ENCODE measurements at regions not wholly inside any gene's neighbourhood (a gene's known extent, or its start where the extent isn't known, plus 50 kb on each side); places are given as distances from the start of the nearest gene placed in this dataset.

DNA sequence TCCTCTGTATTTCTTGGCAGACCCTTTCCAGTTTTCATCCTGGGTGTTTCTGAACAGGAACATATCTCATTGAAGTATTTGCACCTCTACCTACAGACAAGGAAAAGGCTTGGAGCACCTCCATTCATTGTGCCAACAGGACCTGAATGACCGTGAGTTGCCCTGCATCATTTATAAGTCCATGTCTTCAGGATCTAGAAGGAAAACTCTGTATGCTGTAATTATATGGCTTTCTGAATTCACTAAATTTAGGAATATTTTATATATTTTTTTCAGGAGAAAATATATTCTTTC lies 402.3 kb upstream of the SLC14A2 start:
- no peak for DNase-seq (ENCODE audit: extremely low read depth in 1 of 11, low read depth in 9 of 11, low spot score in 4 of 11)

- DNase-seq (ENCODE audit: extremely low read depth in 1 of 11, low read depth in 9 of 11, low spot score in 4 of 11) = no peak
Measured at GRCh38 chr18:45218436-45218835, 396.8 kb upstream of the SLC14A2 start.

DNA sequence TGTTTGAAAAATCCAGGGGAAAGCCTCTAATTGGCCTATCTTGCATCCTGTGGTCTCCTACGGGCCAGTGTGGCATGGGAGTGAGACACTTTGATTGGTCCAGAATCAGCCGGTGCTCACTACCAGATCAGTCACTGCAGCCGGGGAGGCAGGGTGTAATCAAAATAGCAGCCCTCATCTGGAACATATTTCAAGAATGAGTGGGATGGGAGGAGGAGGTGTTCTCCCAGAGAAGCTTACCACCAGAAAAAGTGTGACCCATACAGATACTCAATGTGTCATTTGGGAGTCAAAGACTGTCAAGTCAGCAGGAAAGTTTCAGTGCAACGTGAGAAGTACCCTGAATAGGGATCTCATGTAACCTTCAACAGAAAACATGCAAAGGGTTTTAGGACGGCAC lies 393.9 kb upstream of the SLC14A2 start:
- no peak for DNase-seq (ENCODE audit: extremely low read depth in 1 of 11, low read depth in 9 of 11, low spot score in 4 of 11)

GRCh38 chr18:45222180-45222579 lies 393.1 kb upstream of the SLC14A2 start:
- DNase-seq (ENCODE audit: extremely low read depth in 1 of 11, low read depth in 9 of 11, low spot score in 4 of 11) = peak in 3 of 11 donors; percentile 10 to 18 (median 11)

DNA sequence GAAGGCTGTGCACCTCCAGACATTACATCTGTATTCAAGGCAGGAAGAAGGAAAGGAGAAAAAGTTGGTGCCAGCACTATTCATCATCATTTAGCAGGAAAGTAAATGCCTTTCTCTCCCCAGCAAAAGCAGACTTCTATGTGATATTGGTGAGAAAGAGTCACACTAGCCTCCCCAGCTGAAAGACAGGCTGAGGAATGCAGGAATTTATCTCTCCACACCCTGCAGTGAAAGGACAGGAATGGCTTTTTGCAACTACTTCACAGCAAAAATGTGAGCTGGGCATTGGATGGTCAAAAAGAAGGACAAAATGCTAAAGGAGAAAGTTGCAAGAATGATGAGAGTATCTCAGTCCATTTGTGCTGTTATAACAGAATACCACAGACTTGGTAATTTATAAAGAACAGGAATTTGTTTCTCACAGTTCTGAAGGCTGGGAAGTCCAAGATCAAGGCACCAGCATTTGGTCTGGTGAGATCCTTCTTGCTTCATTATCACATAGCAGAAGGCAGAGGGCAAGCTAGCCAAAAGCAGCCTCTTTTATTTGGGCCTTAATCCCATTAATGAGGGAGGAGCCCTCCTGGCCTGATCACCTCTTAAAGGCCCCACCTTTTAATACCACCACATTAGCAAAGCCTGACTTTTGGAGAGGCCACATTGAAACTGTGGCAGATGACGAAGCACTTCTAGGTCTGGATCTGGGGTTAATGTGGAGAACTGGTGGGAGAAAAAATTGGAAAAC lies 388.1 kb upstream of the SLC14A2 start:
- no peak for DNase-seq (ENCODE audit: extremely low read depth in 1 of 11, low read depth in 9 of 11, low spot score in 4 of 11)

DNA sequence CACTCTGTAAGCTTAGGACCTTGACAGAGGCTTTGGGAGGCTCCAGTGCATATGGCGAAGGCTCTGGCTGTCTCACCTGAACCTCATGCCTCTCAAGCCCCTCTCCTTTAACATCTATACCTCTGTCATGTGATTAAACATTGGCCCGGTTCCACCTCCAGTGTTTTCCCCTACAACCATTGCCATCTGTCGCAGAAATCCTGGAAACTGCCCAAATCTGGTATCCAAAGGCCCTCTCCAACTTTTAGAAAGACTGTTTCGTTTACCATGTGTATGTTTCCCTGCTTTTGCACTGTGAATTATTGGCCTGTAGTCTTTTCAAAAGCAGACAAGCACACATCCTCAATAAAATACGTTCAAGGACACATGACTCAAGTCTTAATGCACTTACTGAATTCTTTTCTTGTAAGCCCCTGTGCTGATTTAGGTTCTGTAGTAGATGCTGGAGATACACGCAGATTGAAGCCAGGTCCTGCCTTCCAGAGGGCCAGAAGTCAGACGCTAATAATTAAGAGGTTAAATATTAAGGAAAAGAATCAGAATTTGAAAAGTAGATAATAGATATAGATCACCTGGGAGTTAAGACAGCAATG lies 386.4 kb upstream of the SLC14A2 start:
- no peak for DNase-seq (ENCODE audit: extremely low read depth in 1 of 11, low read depth in 9 of 11, low spot score in 4 of 11)

- DNase-seq (ENCODE audit: extremely low read depth in 1 of 11, low read depth in 9 of 11, low spot score in 4 of 11) = no peak
Measured at GRCh38 chr18:45231617-45232016, 383.7 kb upstream of the SLC14A2 start.

DNA sequence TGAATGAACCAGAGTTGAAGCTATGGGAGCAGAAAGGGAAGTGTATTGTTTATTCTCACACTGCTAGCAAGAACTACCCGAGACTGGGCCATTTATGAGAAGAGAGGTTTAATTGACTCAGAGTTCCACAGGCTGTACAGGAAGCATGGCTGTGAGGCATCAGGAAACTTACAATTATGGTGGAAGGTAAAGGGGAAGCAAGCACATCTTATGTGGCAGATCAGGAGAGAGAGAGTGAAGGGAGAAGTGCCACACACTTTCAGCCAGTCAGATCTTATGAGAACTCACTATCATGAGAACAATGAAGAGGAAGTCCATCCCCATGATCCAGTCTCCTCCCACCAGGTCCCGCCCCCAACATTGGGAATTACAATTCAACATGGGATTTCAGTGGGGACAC lies 383.2 kb upstream of the SLC14A2 start:
- no peak for DNase-seq (ENCODE audit: extremely low read depth in 1 of 11, low read depth in 9 of 11, low spot score in 4 of 11)

DNA sequence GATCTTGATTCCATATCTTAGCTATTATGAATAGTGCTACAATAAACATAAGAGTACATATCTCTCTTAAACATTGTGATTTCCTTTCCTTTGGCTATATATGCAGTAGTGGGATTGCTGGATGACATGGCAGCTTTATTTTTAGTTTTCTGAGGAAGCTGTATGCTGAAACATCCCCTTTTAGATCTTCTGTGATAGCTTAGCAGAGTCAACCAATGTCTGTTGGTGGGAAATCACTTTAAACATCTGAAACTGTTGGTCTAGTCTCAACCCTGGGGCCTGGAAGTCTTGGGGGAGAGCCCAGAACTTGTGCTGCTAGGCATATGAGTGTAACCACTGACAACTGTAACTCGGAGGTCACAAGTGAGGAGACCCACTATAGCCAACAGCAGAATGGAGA lies 378.6 kb upstream of the SLC14A2 start:
- no peak for DNase-seq (ENCODE audit: extremely low read depth in 1 of 11, low read depth in 9 of 11, low spot score in 4 of 11)

DNA sequence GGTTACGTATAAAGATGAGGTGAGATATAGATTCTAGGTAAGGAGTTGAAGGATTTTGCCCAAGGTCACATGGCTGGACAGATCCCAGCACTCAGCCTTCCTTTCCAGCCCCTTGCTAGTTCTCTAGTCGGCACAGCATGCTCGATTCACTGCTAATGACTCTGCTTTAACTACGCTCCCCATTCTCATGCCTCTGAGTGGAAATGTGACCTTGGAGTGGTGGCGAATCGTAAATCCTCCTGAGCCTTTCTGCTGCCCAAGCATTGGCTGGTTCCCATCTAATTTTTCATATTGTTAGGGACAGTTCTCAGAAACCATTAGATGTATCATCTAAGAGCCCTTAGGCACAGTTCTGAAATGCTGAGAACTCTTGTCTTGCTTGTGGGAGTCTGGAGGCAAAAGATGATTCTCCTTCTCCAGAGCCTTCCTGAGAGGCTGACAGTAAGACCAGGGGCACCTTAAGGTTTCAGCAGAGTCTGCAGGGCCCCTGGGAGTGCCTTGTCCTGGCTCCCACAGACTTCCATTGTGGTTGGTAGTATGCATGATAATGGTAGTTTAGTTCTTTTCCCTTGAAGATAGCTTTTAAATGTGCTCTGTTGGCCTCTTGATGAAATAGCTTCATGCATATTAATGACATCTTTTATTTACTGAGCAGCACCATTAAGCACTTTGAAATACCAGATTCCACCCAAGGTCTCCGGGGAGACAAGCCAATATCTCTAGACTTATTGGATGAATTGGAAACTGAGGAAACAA lies 377.8 kb upstream of the SLC14A2 start:
- no peak for DNase-seq (ENCODE audit: extremely low read depth in 1 of 11, low read depth in 9 of 11, low spot score in 4 of 11)

- DNase-seq (ENCODE audit: extremely low read depth in 1 of 11, low read depth in 9 of 11, low spot score in 4 of 11) = no peak
Measured at GRCh38 chr18:45241271-45241670, 374.0 kb upstream of the SLC14A2 start.

DNA sequence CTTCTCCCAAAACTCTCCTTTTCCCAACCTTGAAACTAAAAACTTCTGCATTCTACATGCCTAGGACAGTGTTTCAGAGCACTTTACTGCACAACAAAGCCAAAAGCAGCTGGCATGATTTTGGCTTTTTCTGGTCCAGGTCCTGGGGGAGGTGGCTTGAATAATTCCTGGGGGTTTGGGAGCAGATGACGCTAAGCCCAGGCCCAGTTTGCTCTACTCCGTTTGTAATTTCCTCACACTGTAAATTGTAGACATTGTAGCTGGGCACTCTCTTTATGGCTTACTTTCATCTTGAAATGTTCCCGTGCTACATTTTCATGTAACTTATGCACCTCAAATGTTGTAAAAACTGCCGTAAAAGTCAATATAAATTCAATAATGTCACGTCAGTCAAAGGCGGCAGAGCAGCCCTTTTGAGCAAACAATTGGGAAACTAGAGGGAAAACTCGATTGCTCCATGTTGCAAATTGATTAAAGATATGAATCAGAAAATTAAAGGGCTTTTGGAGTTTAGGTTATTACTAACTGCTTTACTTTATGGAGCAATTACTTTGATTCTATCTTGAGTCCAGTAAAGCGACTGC lies 373.2 kb upstream of the SLC14A2 start:
- DNase-seq (ENCODE audit: extremely low read depth in 1 of 11, low read depth in 9 of 11, low spot score in 4 of 11) = no peak

DNA sequence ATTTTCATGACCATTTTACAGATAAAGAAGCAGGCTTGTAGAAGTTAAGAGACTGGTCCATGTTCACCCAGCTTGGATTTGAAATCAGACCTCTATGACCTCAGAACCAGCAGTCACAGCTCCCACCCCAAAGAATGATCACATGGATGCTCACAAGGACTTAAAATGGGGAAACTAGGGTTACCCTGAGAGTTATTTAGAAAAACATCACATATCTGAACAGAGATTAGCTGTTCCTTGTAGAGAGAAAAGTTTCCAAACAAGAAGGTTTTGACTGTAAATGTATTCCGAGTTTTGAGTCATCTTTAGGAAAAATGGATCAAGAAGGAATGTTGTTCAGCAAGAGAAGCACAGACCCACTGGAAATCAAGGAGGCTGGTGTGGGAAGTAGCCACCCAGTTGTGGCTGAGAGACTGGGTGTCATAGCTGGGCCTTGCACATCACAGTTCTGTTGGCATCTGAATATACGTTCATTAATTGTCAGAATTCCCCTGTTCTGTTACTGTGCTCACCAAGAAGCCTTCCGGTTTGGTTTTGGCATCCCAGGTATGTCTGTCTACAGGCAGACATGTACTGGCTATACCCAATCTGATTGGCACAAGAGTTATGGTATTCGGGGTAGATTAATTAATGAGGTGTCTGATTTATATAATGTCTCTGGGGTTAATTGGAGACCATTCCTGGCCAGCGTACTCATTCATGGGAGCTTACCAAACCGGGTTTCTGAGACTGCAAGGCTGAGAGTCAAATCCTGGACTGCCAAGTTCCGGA lies 371.8 kb upstream of the SLC14A2 start:
- DNase-seq (ENCODE audit: extremely low read depth in 1 of 11, low read depth in 9 of 11, low spot score in 4 of 11) = no peak

GRCh38 chr18:45245091-45245511 lies 370.2 kb upstream of the SLC14A2 start:
- no peak for DNase-seq (ENCODE audit: extremely low read depth in 1 of 11, low read depth in 9 of 11, low spot score in 4 of 11)

DNA sequence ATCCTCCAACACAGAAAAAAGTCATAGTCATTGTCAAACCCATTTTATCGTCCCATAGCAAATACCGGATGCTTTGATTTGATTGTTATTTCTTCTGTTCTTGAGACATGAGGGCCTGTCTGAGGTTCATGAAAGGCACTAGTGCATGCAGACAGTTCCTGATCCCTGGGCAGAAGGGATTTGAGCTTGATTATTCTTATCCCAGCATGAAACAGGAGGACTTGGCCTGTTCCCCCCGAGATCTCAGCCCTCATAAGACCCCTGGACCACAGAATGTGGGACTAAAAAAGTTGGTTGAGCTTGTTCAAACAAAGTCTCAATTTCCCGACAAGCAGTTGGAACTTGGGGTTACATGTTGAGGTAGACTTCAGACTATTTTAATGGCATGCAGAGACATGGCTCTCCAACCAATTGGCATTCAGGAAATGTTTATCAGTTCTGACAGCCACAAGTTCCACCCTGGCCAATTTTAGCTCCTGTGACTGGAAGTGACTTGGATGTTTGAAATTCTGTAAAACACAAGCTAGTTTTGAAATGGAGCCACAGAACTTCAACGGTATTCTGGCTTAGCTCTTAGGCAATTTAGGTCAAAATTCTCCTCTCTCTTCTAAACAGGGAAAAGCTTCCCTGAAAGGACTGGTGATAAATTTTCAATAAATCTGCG lies 366.9 kb upstream of the SLC14A2 start:
- no peak for DNase-seq (ENCODE audit: extremely low read depth in 1 of 11, low read depth in 9 of 11, low spot score in 4 of 11)

DNA sequence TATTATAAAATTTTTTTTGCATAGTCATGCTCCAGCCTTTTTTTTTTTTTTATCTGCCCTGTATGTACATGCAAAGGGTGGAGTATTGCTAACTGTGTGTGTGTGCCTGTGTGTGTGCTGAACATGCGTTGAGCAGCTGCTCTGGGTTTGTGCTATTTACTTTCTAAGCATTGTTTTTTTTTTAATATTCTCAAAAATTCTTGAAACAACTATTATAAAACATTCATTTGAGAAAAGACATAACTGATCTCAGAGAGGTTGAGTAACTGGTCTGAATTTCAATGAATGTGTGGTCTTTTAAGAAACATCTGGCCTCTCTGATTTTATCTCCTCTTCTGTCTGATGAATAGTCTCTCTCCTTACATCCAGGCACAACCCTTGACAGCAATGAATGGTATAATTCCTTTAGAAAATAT lies 366.0 kb upstream of the SLC14A2 start:
- DNase-seq (ENCODE audit: extremely low read depth in 1 of 11, low read depth in 9 of 11, low spot score in 4 of 11) = no peak

DNA sequence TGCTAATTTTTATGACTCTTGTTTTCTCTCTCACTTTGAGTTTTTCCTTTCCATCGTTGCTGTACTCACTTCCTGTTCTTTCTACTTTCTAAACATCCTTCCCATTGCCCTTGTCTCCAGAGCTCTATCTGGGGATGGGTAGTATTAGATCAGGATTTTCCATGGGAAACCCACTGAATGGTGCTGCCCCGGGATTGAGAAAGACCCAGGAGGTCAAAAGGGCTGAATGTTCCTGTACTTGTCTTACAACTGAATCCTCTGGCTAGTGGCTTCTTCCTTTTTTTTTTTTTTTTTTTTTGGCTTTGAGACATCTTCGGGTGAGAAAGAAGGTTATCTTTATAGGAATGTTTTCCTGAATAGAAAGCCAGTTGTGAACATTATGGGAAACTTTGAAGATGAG lies 364.8 kb upstream of the SLC14A2 start:
- DNase-seq (ENCODE audit: extremely low read depth in 1 of 11, low read depth in 9 of 11, low spot score in 4 of 11) = no peak

GRCh38 chr18:45251236-45251635 lies 364.0 kb upstream of the SLC14A2 start:
- no peak for DNase-seq (ENCODE audit: extremely low read depth in 1 of 11, low read depth in 9 of 11, low spot score in 4 of 11)

DNA sequence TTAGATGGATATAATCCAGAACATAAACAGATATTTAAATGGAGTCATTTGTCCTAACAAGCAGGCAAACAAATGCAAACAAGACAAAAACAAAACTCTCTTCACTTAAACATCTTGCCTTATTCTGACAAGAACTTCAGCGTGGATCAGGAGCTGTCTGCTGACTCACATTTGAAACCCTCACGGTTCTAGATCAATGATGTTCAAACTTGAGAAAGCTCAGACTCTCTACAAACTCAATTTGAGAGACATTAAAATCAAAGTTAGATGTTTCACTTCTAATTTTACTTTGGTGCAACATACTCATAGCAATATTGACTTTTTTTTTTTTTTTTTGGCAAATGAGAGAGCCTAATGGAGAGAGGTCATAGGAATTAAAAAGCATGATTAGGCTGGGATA lies 362.8 kb upstream of the SLC14A2 start:
- no peak for DNase-seq (ENCODE audit: extremely low read depth in 1 of 11, low read depth in 9 of 11, low spot score in 4 of 11)

All from renal cortex interstitium (tissue), 11 donors.